HCT116 (cell line): ENCODE measurements at regions not wholly inside any gene's neighbourhood (a gene's known extent, or its start where the extent isn't known, plus 50 kb on each side); places are given as distances from the start of the nearest gene placed in this dataset.

Experiments
- ATAC-seq: fragments of 200-7000 bp; cut with Tn5 transposase; 2 replicates; pipeline ENCODE4 v1.9.1; 2020; ENCODE audit warnings: mild to moderate bottlenecking, moderate library complexity
- BruUV-seq: library from RNA; stranded (reverse); fragments of 400-500 nt; replicated peaks from 2 replicates; lab custom pipeline; 2021; lab: Mats Ljungman, UMichigan
- CTCF ChIA-PET: fragments of 300-600 bp; sonication (Branson Sonifier 250); formaldehyde crosslinking; loops from one replicate; lab custom pipeline; 2021; ENCODE audit warnings: antibody characterized with exemption; lab: Charles Lee
- POLR2A ChIA-PET: fragments of 300-600, 350-600 bp; sonication (Branson Sonifier 250); formaldehyde crosslinking; loops from one replicate; lab custom pipeline; 2021; ENCODE audit warnings: antibody characterized with exemption; lab: Charles Lee
- RAD21 ChIA-PET, 2 experiments: fragments of 300-600 bp; sonication (Branson Sonifier 250); formaldehyde crosslinking; loops; one replicate each; lab custom pipeline; 2023; ENCODE audit warnings: low total read pairs in 2 of 2; ENCODE audit not compliant: uncharacterized antibody in 2 of 2, unreplicated experiment in 2 of 2, low non-redundant PET in 1 of 2; lab: Charles Lee
- DNase-seq: peaks from one replicate; pipeline ENCODE4 v3.0.0-alpha.2; 2010; ENCODE audit warnings: low read depth, low spot score
- H2AFZ ChIP-seq: fragments of 200-600 bp; shearing (Covaris generic), sonication (generic); 2 replicates; pipeline ENCODE4 v1.6.1; 2017; ENCODE audit warnings: low read depth, mixed run types, mixed read lengths, antibody characterized with exemption, low read length; ENCODE audit not compliant: poor library complexity, severe bottlenecking
- H3K27ac ChIP-seq: 2 replicates; pipeline ENCODE4 v1.5.1; 2012; ENCODE audit warnings: low read depth, low read length
- H3K27me3 ChIP-seq: fragments of 200-600 bp; sonication (generic); 2 replicates; pipeline ENCODE4 v1.6.1; 2016; ENCODE audit warnings: mixed run types, low read length, mixed read lengths; ENCODE audit not compliant: insufficient read depth
- H3K36me3 ChIP-seq, 2 experiments: fragments of 200-500 bp in 1 of 2; fragments of 200-600 bp in 1 of 2; sonication (Bioruptor generic) in 1 of 2; sonication (generic) in 1 of 2; 2 replicates each; pipeline versions ENCODE4 v1.5.1 to v1.6.1; 2014 to 2016; ENCODE audit warnings: low read length in 2 of 2, inconsistent platforms in 1 of 2, mixed read lengths in 1 of 2, mixed run types in 1 of 2; ENCODE audit not compliant: insufficient read depth in 2 of 2, control insufficient read depth in 1 of 2
- H3K4me1 ChIP-seq, 2 experiments: fragments of 200-600 bp in 1 of 2; sonication (generic) in 1 of 2; 2 replicates each; pipeline versions ENCODE4 v1.5.1 to v1.6.1; 2012 to 2017; ENCODE audit warnings: low read length in 2 of 2, inconsistent platforms in 1 of 2, mild to moderate bottlenecking in 1 of 2, mixed read lengths in 1 of 2, mixed run types in 1 of 2, moderate library complexity in 1 of 2; ENCODE audit not compliant: insufficient read depth in 2 of 2, control insufficient read depth in 1 of 2
- H3K4me2 ChIP-seq: fragments of 200-600 bp; sonication (generic); 2 replicates; pipeline ENCODE4 v1.6.1; 2017; ENCODE audit warnings: mixed run types, low read length, mixed read lengths
- H3K4me3 ChIP-seq, 2 experiments: fragments of 200-600 bp in 1 of 2; sonication (generic) in 1 of 2; replicated peaks in 1 of 2; 2 replicates each; pipeline ENCODE4 v1.5.1; 2011 to 2016; ENCODE audit warnings: low read length in 2 of 2, control low read depth in 1 of 2, low read depth in 1 of 2, mild to moderate bottlenecking in 1 of 2, mixed read lengths in 1 of 2, mixed run types in 1 of 2
- H3K79me2 ChIP-seq: fragments of 200-600 bp; sonication (generic); 2 replicates; pipeline ENCODE4 v1.6.1; 2017; ENCODE audit warnings: mild to moderate bottlenecking, mixed run types, low read length, moderate library complexity, mixed read lengths; ENCODE audit not compliant: insufficient read depth
- H3K9ac ChIP-seq: fragments of 200-600 bp; sonication (generic); 2 replicates; pipeline ENCODE4 v1.6.1; 2016; ENCODE audit warnings: low read length, mixed read lengths
- H3K9me2 ChIP-seq: fragments of 200-600 bp; sonication (generic), shearing (Covaris generic); 2 replicates; pipeline ENCODE4 v1.6.1; 2017; ENCODE audit warnings: mixed run types, mild to moderate bottlenecking, moderate library complexity; ENCODE audit not compliant: insufficient read depth
- H3K9me3 ChIP-seq, 2 experiments: fragments of 200-500 bp in 1 of 2; fragments of 200-600 bp in 1 of 2; sonication (Bioruptor generic) in 1 of 2; sonication (generic) in 1 of 2; 2 replicates each; pipeline ENCODE4 v1.6.1; 2014 to 2017; ENCODE audit warnings: low read length in 2 of 2, mixed read lengths in 2 of 2, inconsistent platforms in 1 of 2, low read depth in 1 of 2, mild to moderate bottlenecking in 1 of 2, mixed run types in 1 of 2, moderate library complexity in 1 of 2; ENCODE audit not compliant: control insufficient read depth in 1 of 2, insufficient read depth in 1 of 2
- H4K20me1 ChIP-seq: fragments of 200-600 bp; sonication (generic), shearing (Covaris generic); 2 replicates; pipeline ENCODE4 v1.6.1; 2017; ENCODE audit warnings: mixed run types, mild to moderate bottlenecking, moderate library complexity; ENCODE audit not compliant: insufficient read depth
- CBX3 ChIP-seq: IDR thresholded peaks from 2 replicates; pipeline ENCODE4 v1.6.1; 2012; ENCODE audit warnings: low read depth
- CEBPB ChIP-seq: IDR thresholded peaks from 2 replicates; pipeline ENCODE4 v1.6.1; 2012; ENCODE audit warnings: low read depth
- EGR1 ChIP-seq: IDR thresholded peaks from 2 replicates; pipeline ENCODE4 v1.6.1; 2012; ENCODE audit warnings: low read depth
- JUND ChIP-seq: IDR thresholded peaks from 2 replicates; pipeline ENCODE4 v1.6.1; 2012
- MAX ChIP-seq: IDR thresholded peaks from 2 replicates; pipeline ENCODE4 v1.6.1; 2012
- RAD21 ChIP-seq: IDR thresholded peaks from 2 replicates; pipeline ENCODE4 v1.6.1; 2012; ENCODE audit warnings: low read depth, mild to moderate bottlenecking
- SP1 ChIP-seq: IDR thresholded peaks from 2 replicates; pipeline ENCODE4 v1.6.1; 2012; ENCODE audit warnings: low read depth
- TCF7L2 ChIP-seq: IDR thresholded peaks from 2 replicates; pipeline ENCODE4 v1.7.0; 2011; ENCODE audit warnings: borderline replicate concordance, inconsistent platforms; ENCODE audit not compliant: insufficient read depth, insufficient read length; ENCODE audit errors: extremely low read depth
- YY1 ChIP-seq: IDR thresholded peaks from 2 replicates; pipeline ENCODE4 v1.6.1; 2011; ENCODE audit warnings: low read length, low read depth, moderate library complexity, mild to moderate bottlenecking; ENCODE audit not compliant: insufficient replicate concordance; ENCODE audit errors: extremely low read depth
- ZFX ChIP-seq: fragments of 450-650 bp; IDR thresholded peaks from 2 replicates; pipeline ENCODE4 v1.6.1; 2017
- intact Hi-C: fragments of 100-400 bp; cut with micrococcal nuclease; formaldehyde crosslinking; loops from 2 replicates; pipeline ENCODE4 v1.10.0; 2022
- TF ChIP-seq, protein P1 (sequence below): IDR thresholded peaks from 2 replicates; pipeline ENCODE4 v1.6.1; 2012; ENCODE audit warnings: low read depth
- TF ChIP-seq, protein P2 (sequence below): IDR thresholded peaks from 2 replicates; pipeline ENCODE4 v1.6.1; 2012
- TF ChIP-seq, protein P3 (sequence below): IDR thresholded peaks from 2 replicates; pipeline ENCODE4 v1.6.1; 2011; ENCODE audit warnings: mild to moderate bottlenecking, low read length, moderate library complexity; ENCODE audit not compliant: insufficient replicate concordance; ENCODE audit errors: extremely low read depth

DNA sequence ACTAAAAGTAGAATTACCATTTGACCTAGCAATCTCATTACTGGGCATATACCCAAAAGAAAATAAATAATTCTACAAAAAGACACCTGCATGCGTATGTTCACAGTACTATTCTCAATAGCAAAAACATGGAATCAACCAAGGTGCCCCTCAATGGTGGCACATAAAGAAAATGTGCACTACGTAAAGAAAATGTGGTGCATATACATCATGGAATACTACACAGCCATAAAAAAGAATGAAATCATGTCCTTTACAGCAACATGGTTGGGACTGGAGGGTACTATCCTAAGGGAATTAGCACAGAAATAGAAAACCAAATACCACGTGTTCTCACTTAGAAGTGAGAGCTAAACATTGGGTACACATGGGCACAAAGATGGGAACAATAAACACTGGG is 250.7 kb upstream of the TNP1 start:
- Histone ChIP-seq H3K4me3 (no peak overlapping the region), H3K9me2 (no peaks in the 10 kb centered on the region), H3K79me2 (no peaks in the 10 kb centered on the region), H2AFZ (no peak overlapping the region), H3K27ac (no peak overlapping the region), H3K4me1 (peaks cover 8 to 32% of the 10 kb centered on the region in 2 experiments), H3K9ac (no peak overlapping the region), H4K20me1 (no peaks in the 10 kb centered on the region), H3K27me3 (0 out of 2 replicates have a peak, but pooled peaks cover 1% of the 10 kb centered on the region), H3K36me3 (no peaks in the 10 kb centered on the region), H3K9me3 (no peaks in the 10 kb centered on the region), H3K4me2 (no peak overlapping the region)
- no peak for TF ChIP-seq CEBPB
- no peak for TF ChIP-seq YY1
- TF ChIP-seq, protein P1, sequence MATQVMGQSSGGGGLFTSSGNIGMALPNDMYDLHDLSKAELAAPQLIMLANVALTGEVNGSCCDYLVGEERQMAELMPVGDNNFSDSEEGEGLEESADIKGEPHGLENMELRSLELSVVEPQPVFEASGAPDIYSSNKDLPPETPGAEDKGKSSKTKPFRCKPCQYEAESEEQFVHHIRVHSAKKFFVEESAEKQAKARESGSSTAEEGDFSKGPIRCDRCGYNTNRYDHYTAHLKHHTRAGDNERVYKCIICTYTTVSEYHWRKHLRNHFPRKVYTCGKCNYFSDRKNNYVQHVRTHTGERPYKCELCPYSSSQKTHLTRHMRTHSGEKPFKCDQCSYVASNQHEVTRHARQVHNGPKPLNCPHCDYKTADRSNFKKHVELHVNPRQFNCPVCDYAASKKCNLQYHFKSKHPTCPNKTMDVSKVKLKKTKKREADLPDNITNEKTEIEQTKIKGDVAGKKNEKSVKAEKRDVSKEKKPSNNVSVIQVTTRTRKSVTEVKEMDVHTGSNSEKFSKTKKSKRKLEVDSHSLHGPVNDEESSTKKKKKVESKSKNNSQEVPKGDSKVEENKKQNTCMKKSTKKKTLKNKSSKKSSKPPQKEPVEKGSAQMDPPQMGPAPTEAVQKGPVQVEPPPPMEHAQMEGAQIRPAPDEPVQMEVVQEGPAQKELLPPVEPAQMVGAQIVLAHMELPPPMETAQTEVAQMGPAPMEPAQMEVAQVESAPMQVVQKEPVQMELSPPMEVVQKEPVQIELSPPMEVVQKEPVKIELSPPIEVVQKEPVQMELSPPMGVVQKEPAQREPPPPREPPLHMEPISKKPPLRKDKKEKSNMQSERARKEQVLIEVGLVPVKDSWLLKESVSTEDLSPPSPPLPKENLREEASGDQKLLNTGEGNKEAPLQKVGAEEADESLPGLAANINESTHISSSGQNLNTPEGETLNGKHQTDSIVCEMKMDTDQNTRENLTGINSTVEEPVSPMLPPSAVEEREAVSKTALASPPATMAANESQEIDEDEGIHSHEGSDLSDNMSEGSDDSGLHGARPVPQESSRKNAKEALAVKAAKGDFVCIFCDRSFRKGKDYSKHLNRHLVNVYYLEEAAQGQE = no peak
- TF ChIP-seq CBX3 = no peak
- TF ChIP-seq SP1 = no peak
- TF ChIP-seq, protein P2, sequence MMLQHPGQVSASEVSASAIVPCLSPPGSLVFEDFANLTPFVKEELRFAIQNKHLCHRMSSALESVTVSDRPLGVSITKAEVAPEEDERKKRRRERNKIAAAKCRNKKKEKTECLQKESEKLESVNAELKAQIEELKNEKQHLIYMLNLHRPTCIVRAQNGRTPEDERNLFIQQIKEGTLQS = no peak
- TF ChIP-seq TCF7L2 = no peak
- no peak for TF ChIP-seq JUND
- no peak for TF ChIP-seq EGR1
- no peak for TF ChIP-seq MAX
- no peak for TF ChIP-seq ZFX
- TF ChIP-seq, protein P3, sequence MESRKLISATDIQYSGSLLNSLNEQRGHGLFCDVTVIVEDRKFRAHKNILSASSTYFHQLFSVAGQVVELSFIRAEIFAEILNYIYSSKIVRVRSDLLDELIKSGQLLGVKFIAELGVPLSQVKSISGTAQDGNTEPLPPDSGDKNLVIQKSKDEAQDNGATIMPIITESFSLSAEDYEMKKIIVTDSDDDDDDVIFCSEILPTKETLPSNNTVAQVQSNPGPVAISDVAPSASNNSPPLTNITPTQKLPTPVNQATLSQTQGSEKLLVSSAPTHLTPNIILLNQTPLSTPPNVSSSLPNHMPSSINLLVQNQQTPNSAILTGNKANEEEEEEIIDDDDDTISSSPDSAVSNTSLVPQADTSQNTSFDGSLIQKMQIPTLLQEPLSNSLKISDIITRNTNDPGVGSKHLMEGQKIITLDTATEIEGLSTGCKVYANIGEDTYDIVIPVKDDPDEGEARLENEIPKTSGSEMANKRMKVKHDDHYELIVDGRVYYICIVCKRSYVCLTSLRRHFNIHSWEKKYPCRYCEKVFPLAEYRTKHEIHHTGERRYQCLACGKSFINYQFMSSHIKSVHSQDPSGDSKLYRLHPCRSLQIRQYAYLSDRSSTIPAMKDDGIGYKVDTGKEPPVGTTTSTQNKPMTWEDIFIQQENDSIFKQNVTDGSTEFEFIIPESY = no peak
- no peak for TF ChIP-seq RAD21
- POLR2A ChIA-PET = no interaction called here
- RAD21 ChIA-PET = no interaction called here
- no peak for DNase-seq
- BruUV-seq = no TSS peak
- intact Hi-C loops = no loop called here
- CTCF ChIA-PET = no interaction called here
- ATAC-seq = no peak
